ENCODE measurements at regions not wholly inside any gene's neighbourhood (a gene's known extent, or its start where the extent isn't known, plus 50 kb on each side); places are given as distances from the start of the nearest gene placed in this dataset.

GRCh38 chrX:9171841-9172463 is 138.0 kb upstream of the FAM9B start:
- Histone ChIP-seq H3K79me1 (ENCODE audit: low read length) (no peaks in the 10 kb centered on the region), H3K18ac (ENCODE audit: low read length) (no peak overlapping the region), H3K4ac (ENCODE audit: low read depth, low read length) (no peak overlapping the region), H3K36me3 (ENCODE audit: control insufficient read depth, insufficient read depth, low read length) (no peaks in the 10 kb centered on the region), H3K4me3 (ENCODE audit: low read length) (no peak overlapping the region), H3K27me3 (ENCODE audit: insufficient read depth, low read length, poor library complexity) (no peaks in the 10 kb centered on the region), H3K56ac (ENCODE audit: low read length) (no peak overlapping the region), H2BK5ac (ENCODE audit: low read length) (no peak overlapping the region), H3K9ac (ENCODE audit: low read length) (no peak overlapping the region), H3K4me1 (ENCODE audit: control insufficient read depth, low read depth, low read length) (no peaks in the 10 kb centered on the region), H3K27ac (ENCODE audit: low read depth, low read length) (no peak overlapping the region), H2AK5ac (ENCODE audit: low read length) (no peak overlapping the region), H2BK15ac (replicated peaks; ENCODE audit: low read depth) (no peak overlapping the region), H2BK120ac (ENCODE audit: low read depth, low read length) (no peak overlapping the region), H3K79me2 (ENCODE audit: control insufficient read depth, insufficient read depth, low read length) (no peaks in the 10 kb centered on the region), H4K5ac (ENCODE audit: low read length) (no peak overlapping the region), H3K4me2 (ENCODE audit: low read length) (no peak overlapping the region), H4K8ac (ENCODE audit: low read depth, low read length) (no peak overlapping the region), H3K23ac (ENCODE audit: low read length) (no peak overlapping the region)
- DNase-seq: no peak
- WGBS (ENCODE audit: extremely low coverage, insufficient coverage, low lambda C conversion rate): no CpG with 5 or more reads among the region's 7 CpGs

GRCh38 chrX:9172464-9172850 is 138.5 kb upstream of the FAM9B start:
- H3K18ac ChIP-seq (ENCODE audit: low read length): no peak overlapping the region
- no peak overlapping the region for H4K5ac ChIP-seq (ENCODE audit: low read length)
- H3K27ac ChIP-seq (ENCODE audit: low read depth, low read length): no peak overlapping the region
- H3K4me2 ChIP-seq (ENCODE audit: low read length): no peak overlapping the region
- no peak overlapping the region for H2BK5ac ChIP-seq (ENCODE audit: low read length)
- H3K9ac ChIP-seq (ENCODE audit: low read length): no peak overlapping the region
- H3K4me1 ChIP-seq (ENCODE audit: control insufficient read depth, low read depth, low read length): no peaks in the 10 kb centered on the region
- no peak overlapping the region for H2AK5ac ChIP-seq (ENCODE audit: low read length)
- H3K23ac ChIP-seq (ENCODE audit: low read length): no peak overlapping the region
- no peaks in the 10 kb centered on the region for H3K36me3 ChIP-seq (ENCODE audit: control insufficient read depth, insufficient read depth, low read length)
- H3K4ac ChIP-seq (ENCODE audit: low read depth, low read length): no peak overlapping the region
- no peak overlapping the region for H2BK15ac ChIP-seq (replicated peaks; ENCODE audit: low read depth)
- DNase-seq: no peak
- H3K56ac ChIP-seq (ENCODE audit: low read length): no peak overlapping the region
- no peaks in the 10 kb centered on the region for H3K27me3 ChIP-seq (ENCODE audit: insufficient read depth, low read length, poor library complexity)
- H3K79me2 ChIP-seq (ENCODE audit: control insufficient read depth, insufficient read depth, low read length): no peaks in the 10 kb centered on the region
- H3K4me3 ChIP-seq (ENCODE audit: low read length): no peak overlapping the region
- H4K8ac ChIP-seq (ENCODE audit: low read depth, low read length): no peak overlapping the region
- WGBS (ENCODE audit: extremely low coverage, insufficient coverage, low lambda C conversion rate): no CpG with 5 or more reads among the region's 6 CpGs
- no peaks in the 10 kb centered on the region for H3K79me1 ChIP-seq (ENCODE audit: low read length)
- no peak overlapping the region for H2BK120ac ChIP-seq (ENCODE audit: low read depth, low read length)

GRCh38 chrX:9180623-9181022 is 146.7 kb upstream of the FAM9B start:
- no peak overlapping the region for H3K4me3 ChIP-seq (ENCODE audit: low read length)
- WGBS (ENCODE audit: extremely low coverage, insufficient coverage, low lambda C conversion rate): no CpG with 5 or more reads among the region's 3 CpGs
- H3K79me2 ChIP-seq (ENCODE audit: control insufficient read depth, insufficient read depth, low read length): no peaks in the 10 kb centered on the region
- H3K4me2 ChIP-seq (ENCODE audit: low read length): no peak overlapping the region
- no peaks in the 10 kb centered on the region for H3K36me3 ChIP-seq (ENCODE audit: control insufficient read depth, insufficient read depth, low read length)
- peak; percentile 70 for DNase-seq
- H2BK15ac ChIP-seq (replicated peaks; ENCODE audit: low read depth): no peak overlapping the region
- H3K9ac ChIP-seq (ENCODE audit: low read length): no peak overlapping the region
- H3K18ac ChIP-seq (ENCODE audit: low read length): no peak overlapping the region
- H4K5ac ChIP-seq (ENCODE audit: low read length): no peak overlapping the region
- H2BK5ac ChIP-seq (ENCODE audit: low read length): no peak overlapping the region
- no peak overlapping the region for H2BK120ac ChIP-seq (ENCODE audit: low read depth, low read length)
- no peaks in the 10 kb centered on the region for H3K27me3 ChIP-seq (ENCODE audit: insufficient read depth, low read length, poor library complexity)
- H3K27ac ChIP-seq (ENCODE audit: low read depth, low read length): no peak overlapping the region
- H3K4ac ChIP-seq (ENCODE audit: low read depth, low read length): no peak overlapping the region
- no peak overlapping the region for H3K56ac ChIP-seq (ENCODE audit: low read length)
- no peak overlapping the region for H2AK5ac ChIP-seq (ENCODE audit: low read length)
- no peak overlapping the region for H4K8ac ChIP-seq (ENCODE audit: low read depth, low read length)
- H3K79me1 ChIP-seq (ENCODE audit: low read length): no peaks in the 10 kb centered on the region
- no peak overlapping the region for H3K23ac ChIP-seq (ENCODE audit: low read length)
- no peaks in the 10 kb centered on the region for H3K4me1 ChIP-seq (ENCODE audit: control insufficient read depth, low read depth, low read length)

DNA sequence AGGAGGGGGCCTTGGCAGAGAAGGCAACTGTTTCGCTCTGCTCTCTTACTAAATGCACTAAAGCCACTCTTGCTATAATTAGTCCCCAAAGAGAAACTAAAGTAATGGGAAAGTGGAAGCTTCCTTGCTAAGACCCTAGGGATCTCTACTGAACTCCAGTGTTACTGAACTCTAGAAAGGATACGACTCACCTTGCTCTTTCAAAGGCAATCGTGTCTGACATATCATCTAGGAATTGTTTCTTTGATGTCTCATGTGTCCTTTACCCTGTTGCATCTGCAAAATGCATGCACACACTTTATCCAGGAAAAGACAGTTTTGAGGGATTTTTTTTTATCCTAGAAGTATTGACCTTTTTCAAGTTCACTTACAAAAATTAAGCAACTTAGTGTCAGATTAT is 148.1 kb upstream of the FAM9B start:
- Histone ChIP-seq H3K56ac (ENCODE audit: low read length) (no peak overlapping the region), H3K9ac (ENCODE audit: low read length) (no peak overlapping the region), H3K79me1 (ENCODE audit: low read length) (no peaks in the 10 kb centered on the region), H3K18ac (ENCODE audit: low read length) (no peak overlapping the region), H2BK120ac (ENCODE audit: low read depth, low read length) (no peak overlapping the region), H2BK5ac (ENCODE audit: low read length) (no peak overlapping the region), H3K4me3 (ENCODE audit: low read length) (no peak overlapping the region), H2AK5ac (ENCODE audit: low read length) (no peak overlapping the region), H3K23ac (ENCODE audit: low read length) (no peak overlapping the region), H3K4me2 (ENCODE audit: low read length) (no peak overlapping the region), H2BK15ac (replicated peaks; ENCODE audit: low read depth) (no peak overlapping the region), H3K4ac (ENCODE audit: low read depth, low read length) (no peak overlapping the region), H4K5ac (ENCODE audit: low read length) (no peak overlapping the region), H3K79me2 (ENCODE audit: control insufficient read depth, insufficient read depth, low read length) (no peaks in the 10 kb centered on the region), H3K4me1 (ENCODE audit: control insufficient read depth, low read depth, low read length) (no peaks in the 10 kb centered on the region), H3K36me3 (ENCODE audit: control insufficient read depth, insufficient read depth, low read length) (no peaks in the 10 kb centered on the region), H3K27ac (ENCODE audit: low read depth, low read length) (no peak overlapping the region), H3K27me3 (ENCODE audit: insufficient read depth, low read length, poor library complexity) (no peaks in the 10 kb centered on the region), H4K8ac (ENCODE audit: low read depth, low read length) (no peak overlapping the region)
- WGBS (ENCODE audit: extremely low coverage, insufficient coverage, low lambda C conversion rate): no CpG with 5 or more reads among the region's 3 CpGs
- DNase-seq: no peak

- no peak overlapping the region for H3K4me2 ChIP-seq (ENCODE audit: low read length)
- no peak overlapping the region for H3K23ac ChIP-seq (ENCODE audit: low read length)
- H3K4me1 ChIP-seq (ENCODE audit: control insufficient read depth, low read depth, low read length): no peaks in the 10 kb centered on the region
- H3K79me2 ChIP-seq (ENCODE audit: control insufficient read depth, insufficient read depth, low read length): no peaks in the 10 kb centered on the region
- no peak overlapping the region for H2BK120ac ChIP-seq (ENCODE audit: low read depth, low read length)
- H3K36me3 ChIP-seq (ENCODE audit: control insufficient read depth, insufficient read depth, low read length): no peaks in the 10 kb centered on the region
- H3K9ac ChIP-seq (ENCODE audit: low read length): no peak overlapping the region
- H4K5ac ChIP-seq (ENCODE audit: low read length): no peak overlapping the region
- no peak overlapping the region for H3K18ac ChIP-seq (ENCODE audit: low read length)
- H4K8ac ChIP-seq (ENCODE audit: low read depth, low read length): no peak overlapping the region
- no peak overlapping the region for H3K27ac ChIP-seq (ENCODE audit: low read depth, low read length)
- H2AK5ac ChIP-seq (ENCODE audit: low read length): no peak overlapping the region
- H3K79me1 ChIP-seq (ENCODE audit: low read length): no peaks in the 10 kb centered on the region
- H3K27me3 ChIP-seq (ENCODE audit: insufficient read depth, low read length, poor library complexity): no peaks in the 10 kb centered on the region
- no CpG with 5 or more reads among the region's 2 CpGs for WGBS (ENCODE audit: extremely low coverage, insufficient coverage, low lambda C conversion rate)
- H2BK15ac ChIP-seq (replicated peaks; ENCODE audit: low read depth): no peak overlapping the region
- H3K4ac ChIP-seq (ENCODE audit: low read depth, low read length): no peak overlapping the region
- H2BK5ac ChIP-seq (ENCODE audit: low read length): no peak overlapping the region
- no peak overlapping the region for H3K4me3 ChIP-seq (ENCODE audit: low read length)
- H3K56ac ChIP-seq (ENCODE audit: low read length): no peak overlapping the region
- no peak for DNase-seq
Measured at GRCh38 chrX:9183481-9183880, 149.6 kb upstream of the FAM9B start.

DNA sequence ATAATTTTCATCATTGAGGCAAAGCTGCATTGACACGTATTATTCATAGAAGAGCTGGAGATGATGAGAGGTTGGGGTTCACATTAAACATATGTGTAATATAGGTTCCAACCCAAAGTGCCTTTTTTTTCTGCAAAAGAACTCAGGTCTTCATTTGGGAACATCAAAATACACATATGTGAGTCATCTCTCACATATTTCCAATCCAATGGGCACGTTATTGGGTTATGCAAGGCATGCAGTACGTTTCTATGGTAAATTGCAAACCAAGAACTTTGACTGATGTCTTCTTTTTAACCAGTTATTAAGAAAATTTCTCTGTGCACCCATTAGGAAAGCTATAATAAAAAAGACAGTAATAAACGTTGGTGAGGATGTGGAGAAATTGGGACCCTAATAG is 150.3 kb upstream of the FAM9B start:
- no peak for DNase-seq
- Histone ChIP-seq H3K4me3 (ENCODE audit: low read length) (no peak overlapping the region), H3K56ac (ENCODE audit: low read length) (no peak overlapping the region), H3K36me3 (ENCODE audit: control insufficient read depth, insufficient read depth, low read length) (no peaks in the 10 kb centered on the region), H3K23ac (ENCODE audit: low read length) (no peak overlapping the region), H4K5ac (ENCODE audit: low read length) (no peak overlapping the region), H2BK15ac (replicated peaks; ENCODE audit: low read depth) (no peak overlapping the region), H3K4me1 (ENCODE audit: control insufficient read depth, low read depth, low read length) (no peaks in the 10 kb centered on the region), H3K4me2 (ENCODE audit: low read length) (no peak overlapping the region), H3K9ac (ENCODE audit: low read length) (no peak overlapping the region), H3K18ac (ENCODE audit: low read length) (no peak overlapping the region), H2BK120ac (ENCODE audit: low read depth, low read length) (no peak overlapping the region), H3K4ac (ENCODE audit: low read depth, low read length) (no peak overlapping the region), H3K27me3 (ENCODE audit: insufficient read depth, low read length, poor library complexity) (no peaks in the 10 kb centered on the region), H2BK5ac (ENCODE audit: low read length) (no peak overlapping the region), H2AK5ac (ENCODE audit: low read length) (no peak overlapping the region), H3K79me2 (ENCODE audit: control insufficient read depth, insufficient read depth, low read length) (no peaks in the 10 kb centered on the region), H4K8ac (ENCODE audit: low read depth, low read length) (no peak overlapping the region), H3K79me1 (ENCODE audit: low read length) (no peaks in the 10 kb centered on the region), H3K27ac (ENCODE audit: low read depth, low read length) (no peak overlapping the region)
- no CpG with 5 or more reads among the region's 4 CpGs for WGBS (ENCODE audit: extremely low coverage, insufficient coverage, low lambda C conversion rate)

Data from mesendoderm (in vitro differentiated cells).